HEK293 (cell line): ENCODE measurements at regions not wholly inside any gene's neighbourhood (a gene's known extent, or its start where the extent isn't known, plus 50 kb on each side); places are given as distances from the start of the nearest gene placed in this dataset.

ENCODE experiments used
- CTCF ChIA-PET: fragments of 350-600 bp; formaldehyde crosslinking; extraction: SDS; loops from one replicate; lab custom pipeline; 2021; ENCODE audit warnings: antibody characterized with exemption; lab: Yijun Ruan, JAX
- POLR2A ChIA-PET: fragments of 300-600 bp; formaldehyde crosslinking; extraction: SDS; loops from one replicate; lab custom pipeline; 2020; ENCODE audit warnings: antibody characterized with exemption, inconsistent platforms; lab: Yijun Ruan, JAX
- H3K27ac ChIP-seq: fragments of 200-500 bp; sonication (Bioruptor generic); 2 replicates; pipeline ENCODE4 v1.5.1; 2014; ENCODE audit warnings: low read depth, low read length, control low read depth, inconsistent platforms; ENCODE audit errors: extremely low read depth
- H3K36me3 ChIP-seq, 2 experiments: fragments of 200-500 bp in 1 of 2; sonication (Bioruptor generic) in 1 of 2; 1 replicate in 1 of 2; 2 replicates in 1 of 2; pipeline ENCODE4 v1.5.1; 2014 to 2017; ENCODE audit warnings: inconsistent platforms in 2 of 2, low read length in 2 of 2; ENCODE audit not compliant: control insufficient read depth in 2 of 2, insufficient read depth in 1 of 2
- H3K4me1 ChIP-seq: fragments of 200-500 bp; sonication (Bioruptor generic); 2 replicates; pipeline ENCODE4 v1.5.1; 2014; ENCODE audit warnings: mild to moderate bottlenecking, low read length, inconsistent platforms; ENCODE audit not compliant: control insufficient read depth, insufficient read depth
- H3K4me3 ChIP-seq: 2 replicates; pipeline ENCODE4 v1.5.1; 2011; ENCODE audit warnings: low read depth, mild to moderate bottlenecking, control low read depth, low read length, moderate library complexity
- H3K9me3 ChIP-seq: fragments of 200-500 bp; sonication (Bioruptor generic); 2 replicates; pipeline ENCODE4 v1.5.1; 2014; ENCODE audit warnings: low read depth, low read length, inconsistent platforms; ENCODE audit not compliant: control insufficient read depth, insufficient read depth
- GLI4 ChIP-seq: fragments of 450-650 bp; formaldehyde crosslinking; IDR thresholded peaks from 2 replicates; pipeline ENCODE4 v1.5.1; 2016; ENCODE audit warnings: missing biosample characterization, missing genetic modification characterization
- GLIS2 ChIP-seq: fragments of 450-650 bp; formaldehyde crosslinking; IDR thresholded peaks from 2 replicates; pipeline ENCODE4 v1.5.1; 2016; ENCODE audit warnings: missing biosample characterization, missing genetic modification characterization
- HOXA7 ChIP-seq: sonication (generic); formaldehyde crosslinking; IDR thresholded peaks from 2 replicates; pipeline ENCODE4 v1.8.1; 2022; ENCODE audit warnings: missing genetic modification reagents, borderline replicate concordance
- KLF1 ChIP-seq: fragments of 450-650 bp; formaldehyde crosslinking; IDR thresholded peaks from 2 replicates; pipeline ENCODE4 v1.5.1; 2016; ENCODE audit warnings: missing biosample characterization, missing genetic modification characterization
- KLF7 ChIP-seq: fragments of 450-650 bp; formaldehyde crosslinking; IDR thresholded peaks from 2 replicates; pipeline ENCODE4 v1.5.1; 2016; ENCODE audit warnings: missing biosample characterization, missing genetic modification characterization, borderline replicate concordance
- PRDM6 ChIP-seq: fragments of 450-650 bp; formaldehyde crosslinking; IDR thresholded peaks from 2 replicates; pipeline ENCODE4 v1.5.1; 2017; ENCODE audit warnings: missing biosample characterization, missing genetic modification characterization
- SCRT1 ChIP-seq: fragments of 450-650 bp; formaldehyde crosslinking; IDR thresholded peaks from 2 replicates; pipeline ENCODE4 v1.5.1; 2016; ENCODE audit warnings: missing biosample characterization, missing genetic modification characterization, borderline replicate concordance
- ZBTB49 ChIP-seq: fragments of 450-650 bp; formaldehyde crosslinking; IDR thresholded peaks from 2 replicates; pipeline ENCODE4 v1.5.1; 2016; ENCODE audit warnings: missing biosample characterization, missing genetic modification characterization, low read depth
- ZBTB6 ChIP-seq: fragments of 450-650 bp; formaldehyde crosslinking; IDR thresholded peaks from 2 replicates; pipeline ENCODE4 v1.5.1; 2017; ENCODE audit warnings: missing biosample characterization, missing genetic modification characterization
- ZEB2 ChIP-seq: fragments of 450-650 bp; formaldehyde crosslinking; IDR thresholded peaks from 2 replicates; pipeline ENCODE4 v1.5.1; 2016; ENCODE audit warnings: missing biosample characterization, missing genetic modification characterization
- ZNF10 ChIP-seq: fragments of 450-650 bp; formaldehyde crosslinking; IDR thresholded peaks from 2 replicates; pipeline ENCODE4 v1.5.1; 2017; ENCODE audit warnings: missing biosample characterization, missing genetic modification characterization
- ZNF2 ChIP-seq: fragments of 450-650 bp; formaldehyde crosslinking; IDR thresholded peaks from 2 replicates; pipeline ENCODE4 v1.5.1; 2016; ENCODE audit warnings: missing biosample characterization, missing genetic modification characterization
- ZNF211 ChIP-seq: fragments of 450-650 bp; formaldehyde crosslinking; IDR thresholded peaks from 2 replicates; pipeline ENCODE4 v1.5.1; 2016; ENCODE audit warnings: low read depth, missing biosample characterization, missing genetic modification characterization
- ZNF221 ChIP-seq: fragments of 450-650 bp; formaldehyde crosslinking; IDR thresholded peaks from 2 replicates; pipeline ENCODE4 v1.5.1; 2017; ENCODE audit warnings: missing biosample characterization, missing genetic modification characterization, borderline replicate concordance
- ZNF366 ChIP-seq: fragments of 450-650 bp; formaldehyde crosslinking; conservative IDR thresholded peaks from 2 replicates; pipeline ENCODE4 v1.5.1; 2016; ENCODE audit warnings: missing biosample characterization, missing genetic modification characterization
- ZNF404 ChIP-seq: fragments of 450-650 bp; formaldehyde crosslinking; IDR thresholded peaks from 2 replicates; pipeline ENCODE4 v1.5.1; 2017; ENCODE audit warnings: missing biosample characterization, missing genetic modification characterization
- ZNF423 ChIP-seq: fragments of 450-650 bp; formaldehyde crosslinking; IDR thresholded peaks from 2 replicates; pipeline ENCODE4 v1.5.1; 2016; ENCODE audit warnings: missing biosample characterization, missing genetic modification characterization
- ZNF426 ChIP-seq: fragments of 450-650 bp; formaldehyde crosslinking; IDR thresholded peaks from 2 replicates; pipeline ENCODE4 v1.5.1; 2017; ENCODE audit warnings: missing biosample characterization, missing genetic modification characterization, mild to moderate bottlenecking, inconsistent platforms, moderate library complexity
- ZNF433 ChIP-seq: fragments of 450-650 bp; formaldehyde crosslinking; IDR thresholded peaks from 2 replicates; pipeline ENCODE4 v1.5.1; 2016; ENCODE audit warnings: missing biosample characterization, missing genetic modification characterization, low read depth
- ZNF473 ChIP-seq: fragments of 450-650 bp; formaldehyde crosslinking; IDR thresholded peaks from 2 replicates; pipeline ENCODE4 v1.5.1; 2017; ENCODE audit warnings: missing biosample characterization, missing genetic modification characterization
- ZNF529 ChIP-seq: fragments of 450-650 bp; formaldehyde crosslinking; IDR thresholded peaks from 2 replicates; pipeline ENCODE4 v1.5.1; 2017; ENCODE audit warnings: missing genetic modification characterization, missing biosample characterization; ENCODE audit not compliant: insufficient replicate concordance
- ZNF561 ChIP-seq: fragments of 450-650 bp; IDR thresholded peaks from 2 replicates; pipeline ENCODE4 v1.5.1; 2018; ENCODE audit warnings: missing biosample characterization, missing genetic modification characterization, borderline replicate concordance
- ZNF585B ChIP-seq: fragments of 450-650 bp; formaldehyde crosslinking; IDR thresholded peaks from 2 replicates; pipeline ENCODE4 v1.5.1; 2016; ENCODE audit warnings: missing biosample characterization, missing genetic modification characterization
- ZNF621 ChIP-seq: fragments of 450-650 bp; formaldehyde crosslinking; IDR thresholded peaks from 2 replicates; pipeline ENCODE4 v1.5.1; 2017; ENCODE audit warnings: missing biosample characterization, missing genetic modification characterization
- ZNF645 ChIP-seq: fragments of 450-650 bp; formaldehyde crosslinking; IDR thresholded peaks from 2 replicates; pipeline ENCODE4; 2016; ENCODE audit warnings: missing biosample characterization, missing genetic modification characterization
- ZSCAN23 ChIP-seq: fragments of 450-650 bp; formaldehyde crosslinking; IDR thresholded peaks from 2 replicates; pipeline ENCODE4 v1.5.1; 2016; ENCODE audit warnings: missing biosample characterization, missing genetic modification characterization
- ZSCAN4 ChIP-seq: fragments of 450-650 bp; formaldehyde crosslinking; IDR thresholded peaks from 2 replicates; pipeline ENCODE4 v1.5.1; 2017; ENCODE audit warnings: missing biosample characterization, missing genetic modification characterization
- ZXDB ChIP-seq: fragments of 450-650 bp; formaldehyde crosslinking; IDR thresholded peaks from 2 replicates; pipeline ENCODE4 v1.5.1; 2016; ENCODE audit warnings: missing biosample characterization, missing genetic modification characterization

GRCh38 chr3:41041462-41041861 is 157.8 kb upstream of the CTNNB1 start:
- no peaks in the 10 kb centered on the region for H3K4me1 ChIP-seq
- CTCF ChIA-PET = no interaction called here
- no peak for TF ChIP-seq ZNF473
- no peak for TF ChIP-seq GLI4 (tag by site-specific recombination)
- no peak for TF ChIP-seq ZNF423
- no peak for TF ChIP-seq SCRT1 (tag by site-specific recombination)
- no peak for TF ChIP-seq ZBTB6 (tag by site-specific recombination)
- TF ChIP-seq PRDM6 = no peak
- TF ChIP-seq ZNF433 (tag by site-specific recombination) = no peak
- TF ChIP-seq ZNF221 (tag by site-specific recombination) = no peak
- no peak for TF ChIP-seq ZXDB (tag by site-specific recombination)
- no peak for TF ChIP-seq ZSCAN4 (tag by site-specific recombination)
- TF ChIP-seq ZEB2 (tag by site-specific recombination) = no peak
- no peak for TF ChIP-seq ZNF621
- TF ChIP-seq GLIS2 (tag by site-specific recombination) = no peak
- TF ChIP-seq ZNF645 (tag by site-specific recombination) = no peak
- no peak for TF ChIP-seq ZNF426 (tag by site-specific recombination)
- no peak for TF ChIP-seq ZSCAN23
- TF ChIP-seq ZNF366 (tag by site-specific recombination) = no peak
- TF ChIP-seq, all 188 proteins: peak for 0
- Histone ChIP-seq H3K27ac (no peak overlapping the region), H3K36me3 (no peaks in the 10 kb centered on the region), H3K9me3 (no peaks in the 10 kb centered on the region), H3K4me3 (no peak overlapping the region)
- POLR2A ChIA-PET = no interaction called here

GRCh38 chr3:41041899-41042298 is 157.4 kb upstream of the CTNNB1 start:
- ChIA-PET CTCF (no interaction called here), POLR2A (no interaction called here)
- Histone ChIP-seq H3K27ac (no peak overlapping the region), H3K4me1 (no peaks in the 10 kb centered on the region), H3K9me3 (no peaks in the 10 kb centered on the region), H3K36me3 (no peaks in the 10 kb centered on the region), H3K4me3 (no peak overlapping the region)
- TF ChIP-seq ZNF221 (tag by site-specific recombination) (no peak), ZNF561 (tag by site-specific recombination) (no peak), ZNF404 (tag by site-specific recombination) (no peak), ZNF2 (tag by site-specific recombination) (no peak), ZNF10 (tag by site-specific recombination) (no peak), ZNF211 (tag by site-specific recombination) (no peak), HOXA7 (no peak), ZBTB49 (no peak), ZNF529 (tag by site-specific recombination) (no peak), KLF7 (tag by site-specific recombination) (no peak), KLF1 (tag by site-specific recombination) (no peak), ZEB2 (tag by site-specific recombination) (no peak), ZNF585B (tag by site-specific recombination) (no peak)
